HG03565 (cell line): ENCODE measurements at regions not wholly inside any gene's neighbourhood (a gene's known extent, or its start where the extent isn't known, plus 50 kb on each side); places are given as distances from the start of the nearest gene placed in this dataset.
"Not testable (repeated sequence)": the region's sequence is repeated elsewhere in the genome, so short reads cannot be mapped to it uniquely, and the experiment has no call there.

ENCODE experiments used
- ATAC-seq: cut with Tn5 transposase; IDR thresholded peaks from one replicate; pipeline ENCODE4 v1.9.1; 2021; ENCODE audit warnings: mild to moderate bottlenecking, moderate library complexity; ENCODE audit not compliant: unreplicated experiment

GRCh38 chr14:46147452-46147851 is 504.1 kb downstream of the RPL10L start:
- ATAC-seq = no peak

GRCh38 chr14:46147024-46147423 is 504.6 kb downstream of the RPL10L start:
- no peak for ATAC-seq

- no peak for ATAC-seq
These were observed 511.1 kb downstream of the RPL10L start for GRCh38 chr14:46140445-46140844.

- ATAC-seq = no peak
These were observed 511.9 kb downstream of the RPL10L start for GRCh38 chr14:46139649-46140048.

- no peak for ATAC-seq
These were observed 513.8 kb downstream of the RPL10L start for GRCh38 chr14:46137786-46138185.

GRCh38 chr14:46136456-46136855 is 515.1 kb downstream of the RPL10L start:
- ATAC-seq = no peak

- ATAC-seq = no peak
These were observed 543.4 kb downstream of the RPL10L start for GRCh38 chr14:46108228-46108627.

- ATAC-seq = not testable (repeated sequence)
These were observed 550.7 kb downstream of the RPL10L start for GRCh38 chr14:46100901-46101300.

GRCh38 chr14:46091819-46092218 is 559.8 kb downstream of the RPL10L start:
- no peak for ATAC-seq

- ATAC-seq = no peak
These were observed 564.0 kb downstream of the RPL10L start for GRCh38 chr14:46087604-46088003.

GRCh38 chr14:46074061-46074460 is 577.5 kb downstream of the RPL10L start:
- ATAC-seq = no peak

- ATAC-seq = no peak
These were observed 587.7 kb downstream of the RPL10L start for GRCh38 chr14:46063872-46064271.

- ATAC-seq = peak; percentile 53
These were observed 592.5 kb downstream of the RPL10L start for GRCh38 chr14:46058964-46059563.

GRCh38 chr14:46057799-46058198 is 593.8 kb downstream of the RPL10L start:
- no peak for ATAC-seq

GRCh38 chr14:46054526-46054925 is 597.1 kb downstream of the RPL10L start:
- ATAC-seq = no peak

- no peak for ATAC-seq
These were observed 598.4 kb downstream of the RPL10L start for GRCh38 chr14:46053221-46053620.

- no peak for ATAC-seq
These were observed 599.8 kb downstream of the RPL10L start for GRCh38 chr14:46051796-46052195.

GRCh38 chr14:46048127-46048526 is 603.5 kb downstream of the RPL10L start:
- ATAC-seq = no peak

GRCh38 chr14:46036099-46036498 is 615.5 kb downstream of the RPL10L start:
- no peak for ATAC-seq

- no peak for ATAC-seq
These were observed 617.3 kb downstream of the RPL10L start for GRCh38 chr14:46034305-46034704.

- ATAC-seq = no peak
These were observed 632.6 kb downstream of the RPL10L start for GRCh38 chr14:46018846-46019420.

GRCh38 chr14:46008348-46008747 is 643.2 kb downstream of the RPL10L start:
- ATAC-seq = no peak

- no peak for ATAC-seq
These were observed 653.0 kb downstream of the RPL10L start for GRCh38 chr14:45998554-45998953.
